ENCODE measurements at regions not wholly inside any gene's neighbourhood (a gene's known extent, or its start where the extent isn't known, plus 50 kb on each side); places are given as distances from the start of the nearest gene placed in this dataset.

- Mint-ChIP-seq H3K36me3 (ENCODE audit: low read depth) (no peaks in the 10 kb centered on the region), H3K27me3 (peaks cover 2% of the 10 kb centered on the region), H3K9me3 (no peaks in the 10 kb centered on the region), H3K4me3 (no peak overlapping the region), H3K27ac (no peak overlapping the region), H3K4me1 (no peaks in the 10 kb centered on the region)
- intact Hi-C loops (cut with micrococcal nuclease) = no loop called here
- no peak for DNase-seq
Measured at GRCh38 chr5:1974501-1975405, 92.0 kb upstream of the IRX4 start.

GRCh38 chr5:1974081-1974480, 91.4 kb upstream of the IRX4 start:
- no peak overlapping the region for H3K4me3 Mint-ChIP-seq
- peaks cover 2% of the 10 kb centered on the region for H3K27me3 Mint-ChIP-seq
- H3K27ac Mint-ChIP-seq = no peak overlapping the region
- H3K9me3 Mint-ChIP-seq = no peaks in the 10 kb centered on the region
- DNase-seq = no peak
- H3K4me1 Mint-ChIP-seq = no peaks in the 10 kb centered on the region
- intact Hi-C loops (cut with micrococcal nuclease) = no loop called here
- no peaks in the 10 kb centered on the region for H3K36me3 Mint-ChIP-seq (ENCODE audit: low read depth)

- Mint-ChIP-seq H3K9me3 (no peaks in the 10 kb centered on the region), H3K4me3 (no peak overlapping the region), H3K36me3 (ENCODE audit: low read depth) (no peaks in the 10 kb centered on the region), H3K27ac (no peak overlapping the region), H3K27me3 (peaks cover 2% of the 10 kb centered on the region), H3K4me1 (no peaks in the 10 kb centered on the region)
- DNase-seq = no peak
- intact Hi-C loops (cut with micrococcal nuclease) = no loop called here
Measured at GRCh38 chr5:1973391-1974013, 90.8 kb upstream of the IRX4 start.

- Mint-ChIP-seq H3K4me3 (no peak overlapping the region), H3K27ac (no peak overlapping the region), H3K4me1 (no peaks in the 10 kb centered on the region), H3K36me3 (ENCODE audit: low read depth) (no peaks in the 10 kb centered on the region), H3K27me3 (peaks cover 2% of the 10 kb centered on the region), H3K9me3 (no peaks in the 10 kb centered on the region)
- intact Hi-C loops (cut with micrococcal nuclease) = no loop called here
- no peak for DNase-seq
Measured at GRCh38 chr5:1971944-1972343, 89.2 kb upstream of the IRX4 start.

GRCh38 chr5:1967736-1968135, 85.0 kb upstream of the IRX4 start:
- Mint-ChIP-seq H3K4me1 (no peaks in the 10 kb centered on the region), H3K4me3 (no peak overlapping the region), H3K27ac (no peak overlapping the region), H3K36me3 (ENCODE audit: low read depth) (no peaks in the 10 kb centered on the region), H3K9me3 (no peaks in the 10 kb centered on the region), H3K27me3 (no peaks in the 10 kb centered on the region)
- no peak for DNase-seq
- intact Hi-C loops (cut with micrococcal nuclease) = no loop called here

- no peak for DNase-seq
- H3K4me1 Mint-ChIP-seq = no peaks in the 10 kb centered on the region
- intact Hi-C loops (cut with micrococcal nuclease) = no loop called here
- no peak overlapping the region for H3K27ac Mint-ChIP-seq
- no peaks in the 10 kb centered on the region for H3K36me3 Mint-ChIP-seq (ENCODE audit: low read depth)
- no peaks in the 10 kb centered on the region for H3K27me3 Mint-ChIP-seq
- H3K4me3 Mint-ChIP-seq = no peak overlapping the region
- H3K9me3 Mint-ChIP-seq = no peaks in the 10 kb centered on the region
Measured at GRCh38 chr5:1966461-1966860, 83.7 kb upstream of the IRX4 start.

- intact Hi-C loops (cut with micrococcal nuclease) = no loop called here
- no peaks in the 10 kb centered on the region for H3K36me3 Mint-ChIP-seq (ENCODE audit: low read depth)
- no peak for DNase-seq
- no peak overlapping the region for H3K27ac Mint-ChIP-seq
- no peaks in the 10 kb centered on the region for H3K9me3 Mint-ChIP-seq
- H3K4me3 Mint-ChIP-seq = no peak overlapping the region
- no peaks in the 10 kb centered on the region for H3K27me3 Mint-ChIP-seq
- no peaks in the 10 kb centered on the region for H3K4me1 Mint-ChIP-seq
Measured at GRCh38 chr5:1965925-1966324, 83.2 kb upstream of the IRX4 start.

GRCh38 chr5:1963941-1964451, 81.3 kb upstream of the IRX4 start:
- H3K27ac Mint-ChIP-seq = no peak overlapping the region
- H3K36me3 Mint-ChIP-seq (ENCODE audit: low read depth) = no peaks in the 10 kb centered on the region
- no peak overlapping the region for H3K4me3 Mint-ChIP-seq
- H3K9me3 Mint-ChIP-seq = no peaks in the 10 kb centered on the region
- intact Hi-C loops (cut with micrococcal nuclease) = no loop called here
- no peaks in the 10 kb centered on the region for H3K4me1 Mint-ChIP-seq
- no peaks in the 10 kb centered on the region for H3K27me3 Mint-ChIP-seq
- no peak for DNase-seq

GRCh38 chr5:1963358-1963757, 80.6 kb upstream of the IRX4 start:
- DNase-seq = no peak
- no peak overlapping the region for H3K27ac Mint-ChIP-seq

GRCh38 chr5:1962619-1963355, 80.1 kb upstream of the IRX4 start:
- DNase-seq = no peak
- H3K9me3 Mint-ChIP-seq = no peaks in the 10 kb centered on the region
- H3K27me3 Mint-ChIP-seq = no peaks in the 10 kb centered on the region
- no peaks in the 10 kb centered on the region for H3K4me1 Mint-ChIP-seq
- H3K36me3 Mint-ChIP-seq (ENCODE audit: low read depth) = no peaks in the 10 kb centered on the region
- no peak overlapping the region for H3K4me3 Mint-ChIP-seq
- intact Hi-C loops (cut with micrococcal nuclease) = no loop called here
- H3K27ac Mint-ChIP-seq = no peak overlapping the region

More at GRCh38 chr5:1963358-1963757, 80.6 kb upstream of the IRX4 start:
- Mint-ChIP-seq H3K4me3 (no peak overlapping the region), H3K4me1 (no peaks in the 10 kb centered on the region), H3K9me3 (no peaks in the 10 kb centered on the region), H3K36me3 (ENCODE audit: low read depth) (no peaks in the 10 kb centered on the region), H3K27me3 (no peaks in the 10 kb centered on the region)
- intact Hi-C loops (cut with micrococcal nuclease) = no loop called here

- DNase-seq = no peak
- Mint-ChIP-seq H3K4me1 (no peaks in the 10 kb centered on the region), H3K27ac (no peak overlapping the region), H3K4me3 (no peak overlapping the region), H3K27me3 (no peaks in the 10 kb centered on the region), H3K9me3 (no peaks in the 10 kb centered on the region), H3K36me3 (ENCODE audit: low read depth) (no peaks in the 10 kb centered on the region)
- intact Hi-C loops (cut with micrococcal nuclease) = no loop called here
Measured at GRCh38 chr5:1961952-1962595, 79.3 kb upstream of the IRX4 start.

- no peaks in the 10 kb centered on the region for H3K4me1 Mint-ChIP-seq
- intact Hi-C loops (cut with micrococcal nuclease) = no loop called here
- H3K36me3 Mint-ChIP-seq (ENCODE audit: low read depth) = no peaks in the 10 kb centered on the region
- no peak overlapping the region for H3K27ac Mint-ChIP-seq
- DNase-seq = no peak
- no peaks in the 10 kb centered on the region for H3K27me3 Mint-ChIP-seq
- no peaks in the 10 kb centered on the region for H3K9me3 Mint-ChIP-seq
- H3K4me3 Mint-ChIP-seq = no peak overlapping the region
Measured at GRCh38 chr5:1961304-1961946, 78.7 kb upstream of the IRX4 start.

- no peaks in the 10 kb centered on the region for H3K4me1 Mint-ChIP-seq
- H3K27ac Mint-ChIP-seq = no peak overlapping the region
- no peaks in the 10 kb centered on the region for H3K9me3 Mint-ChIP-seq
- no peak overlapping the region for H3K4me3 Mint-ChIP-seq
- no peaks in the 10 kb centered on the region for H3K36me3 Mint-ChIP-seq (ENCODE audit: low read depth)
- DNase-seq = no peak
- H3K27me3 Mint-ChIP-seq = no peaks in the 10 kb centered on the region
- intact Hi-C loops (cut with micrococcal nuclease) = no loop called here
Measured at GRCh38 chr5:1960595-1961303, 78.0 kb upstream of the IRX4 start.

Measured in activated CD4-positive, alpha-beta T cell treated with anti-CD3 and anti-CD28 coated beads, Interleukin-2, amount 10 ng/mL, durations not matched to agents 24 days and 14 days (primary cell).